Calu3 (cell line): ENCODE measurements at regions not wholly inside any gene's neighbourhood (a gene's known extent, or its start where the extent isn't known, plus 50 kb on each side); places are given as distances from the start of the nearest gene placed in this dataset.

ENCODE experiments used
- BruUV-seq: library from RNA; stranded (reverse); fragments of 400-500 nt; replicated peaks from 2 replicates; lab custom pipeline; 2021; lab: Mats Ljungman, UMichigan
- CTCF ChIA-PET: fragments of 300-600 bp; sonication (Branson Sonifier 250); formaldehyde crosslinking; loops from one replicate; lab custom pipeline; 2022; ENCODE audit warnings: antibody characterized with exemption; lab: Charles Lee
- DNase-seq: peaks from one replicate; pipeline ENCODE4 v3.0.0; 2022
- H3K27ac Mint-ChIP-seq: one replicate; pipeline ENCODE4 v1.8.0; 2022; ENCODE audit warnings: mixed read lengths; ENCODE audit not compliant: unreplicated experiment
- H3K27me3 Mint-ChIP-seq: one replicate; pipeline ENCODE4 v1.8.0; 2022; ENCODE audit warnings: mixed read lengths; ENCODE audit not compliant: unreplicated experiment
- H3K36me3 Mint-ChIP-seq: one replicate; pipeline ENCODE4 v1.8.0; 2022; ENCODE audit warnings: mild to moderate bottlenecking, moderate library complexity, mixed read lengths; ENCODE audit not compliant: insufficient read depth, unreplicated experiment
- H3K4me1 Mint-ChIP-seq: one replicate; pipeline ENCODE4 v1.8.0; 2022; ENCODE audit warnings: mild to moderate bottlenecking, low read depth, mixed read lengths; ENCODE audit not compliant: unreplicated experiment
- H3K4me3 Mint-ChIP-seq: one replicate; pipeline ENCODE4 v1.8.0; 2022; ENCODE audit warnings: mild to moderate bottlenecking, low read depth, moderate library complexity, mixed read lengths; ENCODE audit not compliant: unreplicated experiment
- H3K9me3 Mint-ChIP-seq: one replicate; pipeline ENCODE4 v1.8.0; 2022; ENCODE audit warnings: low read depth, mixed read lengths; ENCODE audit not compliant: unreplicated experiment
- CTCF ChIP-seq: fragments of 200-600 bp; IDR thresholded peaks from one replicate; pipeline ENCODE4 v1.8.0; 2022; ENCODE audit warnings: antibody characterized with exemption; ENCODE audit not compliant: unreplicated experiment
- intact Hi-C: fragments of 100-400 bp; cut with micrococcal nuclease; formaldehyde crosslinking; loops from one replicate; pipeline ENCODE4 v1.10.0; 2022; ENCODE audit not compliant: unreplicated experiment

DNA sequence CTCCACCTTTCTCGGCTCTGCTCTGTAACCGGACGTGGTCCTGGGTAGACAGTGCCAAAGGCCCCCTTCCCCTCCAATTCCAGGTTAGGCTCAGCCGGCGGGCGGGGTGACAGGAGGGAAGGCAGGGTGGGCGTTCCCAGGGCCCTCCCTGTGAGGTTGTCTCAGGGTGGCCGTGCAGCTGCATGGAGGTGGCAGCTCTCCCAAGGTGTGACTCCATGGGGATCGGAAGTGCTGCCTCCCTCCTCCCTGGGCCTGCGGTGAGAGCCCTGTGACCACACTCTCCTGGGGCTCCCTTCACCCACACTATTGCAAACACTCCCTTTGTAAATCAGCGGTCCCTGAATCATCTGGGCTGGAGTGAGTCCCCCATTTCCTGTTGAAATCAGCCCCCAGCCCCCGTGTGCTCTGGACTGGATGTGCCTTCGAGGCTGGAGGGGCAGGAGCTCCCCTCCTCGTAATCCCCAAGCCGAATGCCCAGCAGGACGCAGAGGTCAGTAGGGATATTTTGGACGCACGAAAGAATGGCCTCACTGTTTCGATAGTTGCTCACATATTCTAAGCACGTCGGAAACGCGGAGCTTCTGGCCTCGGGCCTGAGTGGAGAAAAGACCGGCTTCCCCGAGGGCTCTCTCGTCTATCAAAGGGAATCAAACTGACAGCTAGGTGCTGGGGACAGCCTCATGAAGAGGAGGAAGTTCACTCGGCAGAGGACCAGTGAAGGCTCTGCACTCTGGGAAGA is 107.6 kb upstream of the COL5A1 start:
- Mint-ChIP-seq H3K27me3 (peaks cover 48% of the 10 kb centered on the region), H3K4me3 (no peak overlapping the region)

GRCh38 chr9:134534661-134535080 is 106.9 kb upstream of the COL5A1 start:
- no peak for TF ChIP-seq CTCF
- Mint-ChIP-seq H3K27me3 (peaks cover 48% of the 10 kb centered on the region), H3K27ac (no peak overlapping the region), H3K4me1 (no peaks in the 10 kb centered on the region), H3K36me3 (no peaks in the 10 kb centered on the region), H3K4me3 (no peak overlapping the region), H3K9me3 (peaks cover 2% of the 10 kb centered on the region)
- BruUV-seq, result no TSS peak
- DNase-seq, result no peak
- intact Hi-C loops, result no loop called here
- CTCF ChIA-PET, result no interaction called here

More for the DNA sequence above, 107.6 kb upstream of the COL5A1 start:
- H3K36me3 Mint-ChIP-seq, result no peaks in the 10 kb centered on the region
- no peak overlapping the region for H3K27ac Mint-ChIP-seq
- intact Hi-C loops, result no loop called here
- no peak for TF ChIP-seq CTCF
- CTCF ChIA-PET, result no interaction called here
- DNase-seq, result no peak
- no TSS peak for BruUV-seq
- H3K4me1 Mint-ChIP-seq, result no peaks in the 10 kb centered on the region
- H3K9me3 Mint-ChIP-seq, result peaks cover 4% of the 10 kb centered on the region

DNA sequence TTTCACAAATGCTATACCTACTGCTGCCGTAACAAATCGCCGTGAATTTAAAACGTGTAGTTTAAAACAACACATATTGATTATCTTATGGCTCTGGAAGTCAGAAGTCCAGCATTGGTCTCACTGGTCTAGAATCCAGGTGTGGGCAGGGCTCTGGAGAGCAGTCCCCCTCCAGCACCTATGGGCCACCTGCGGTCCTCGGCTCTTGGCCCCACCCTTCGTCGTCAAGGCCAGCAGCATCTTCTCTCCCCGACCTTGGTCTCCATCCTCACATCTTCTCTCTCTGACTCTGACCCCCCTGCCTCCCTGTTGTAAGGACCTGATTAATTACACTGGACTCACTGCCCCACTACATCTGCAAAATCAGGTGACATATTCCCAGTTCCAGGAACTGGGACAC is 106.4 kb upstream of the COL5A1 start:
- H3K36me3 Mint-ChIP-seq, result no peaks in the 10 kb centered on the region
- intact Hi-C loops, result no loop called here
- no peak for DNase-seq
- H3K9me3 Mint-ChIP-seq, result peaks cover 2% of the 10 kb centered on the region
- no peak overlapping the region for H3K27ac Mint-ChIP-seq
- CTCF ChIA-PET, result no interaction called here
- H3K4me3 Mint-ChIP-seq, result no peak overlapping the region
- peaks cover 47% of the 10 kb centered on the region for H3K27me3 Mint-ChIP-seq
- BruUV-seq, result no TSS peak
- no peak for TF ChIP-seq CTCF
- no peaks in the 10 kb centered on the region for H3K4me1 Mint-ChIP-seq

- Mint-ChIP-seq H3K4me1 (no peaks in the 10 kb centered on the region), H3K9me3 (no peaks in the 10 kb centered on the region), H3K27ac (no peak overlapping the region), H3K4me3 (no peak overlapping the region), H3K36me3 (no peaks in the 10 kb centered on the region), H3K27me3 (peaks cover 36% of the 10 kb centered on the region)
- DNase-seq, result no peak
- BruUV-seq, result no TSS peak
- no peak for TF ChIP-seq CTCF
- CTCF ChIA-PET, result no interaction called here
- intact Hi-C loops, result no loop called here
Measured at GRCh38 chr9:134536101-134536900, 105.3 kb upstream of the COL5A1 start.
